ENCODE measurements at regions not wholly inside any gene's neighbourhood (a gene's known extent, or its start where the extent isn't known, plus 50 kb on each side); places are given as distances from the start of the nearest gene placed in this dataset.

DNA sequence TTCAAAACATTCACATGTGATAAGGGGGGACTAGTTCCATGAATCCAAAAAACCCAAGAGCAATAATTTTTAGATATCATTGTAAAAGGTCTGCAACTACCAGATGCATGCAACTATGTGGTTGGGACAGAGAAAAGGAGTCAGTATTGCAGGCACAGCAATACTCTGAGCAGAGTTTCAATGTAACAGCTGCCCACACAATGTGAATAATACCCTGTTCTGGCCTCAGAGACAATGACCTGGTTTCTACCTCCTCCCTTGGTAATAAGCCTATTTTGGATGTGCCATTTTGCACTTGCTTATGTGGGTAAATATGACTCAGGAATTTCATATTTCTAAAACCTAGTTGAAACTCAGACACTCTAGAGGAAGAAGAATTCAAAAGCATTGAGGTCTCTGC, 194.8 kb upstream of the RASGEF1B start:
- POLR2A ChIA-PET (ENCODE audit: partially characterized antibody), result no interaction called here
- no peak for TF ChIP-seq ASH2L (IDR thresholded peaks at IDR 0.05; ENCODE audit: low read length)
- TF ChIP-seq, protein P1, sequence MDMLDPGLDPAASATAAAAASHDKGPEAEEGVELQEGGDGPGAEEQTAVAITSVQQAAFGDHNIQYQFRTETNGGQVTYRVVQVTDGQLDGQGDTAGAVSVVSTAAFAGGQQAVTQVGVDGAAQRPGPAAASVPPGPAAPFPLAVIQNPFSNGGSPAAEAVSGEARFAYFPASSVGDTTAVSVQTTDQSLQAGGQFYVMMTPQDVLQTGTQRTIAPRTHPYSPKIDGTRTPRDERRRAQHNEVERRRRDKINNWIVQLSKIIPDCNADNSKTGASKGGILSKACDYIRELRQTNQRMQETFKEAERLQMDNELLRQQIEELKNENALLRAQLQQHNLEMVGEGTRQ (IDR thresholded peaks at IDR 0.05; ENCODE audit: low read length), result no peak
- TF ChIP-seq TAF7 (optimal IDR thresholded peaks at IDR 0.05; ENCODE audit: borderline replicate concordance, low read depth, low read length), result no peak
- no peak for TF ChIP-seq ZNF274 (IDR thresholded peaks at IDR 0.05; ENCODE audit: borderline replicate concordance, extremely low read depth, low read length)
- no peak for TF ChIP-seq CBX5 (IDR thresholded peaks at IDR 0.05; ENCODE audit: low read depth, low read length)
- no peak for TF ChIP-seq KDM4A (IDR thresholded peaks at IDR 0.05; ENCODE audit: low read depth, low read length, severe bottlenecking)
- no peak for TF ChIP-seq FOSL1 (IDR thresholded peaks at IDR 0.05; ENCODE audit: insufficient read depth, low read depth, low read length)
- TF ChIP-seq SIN3A (conservative IDR thresholded peaks at IDR 0.05 in 1 of 2, IDR thresholded peaks at IDR 0.05 in 1 of 2; ENCODE audit: low read depth in 1 of 2, low read length in 2 of 2), result no peak
- no peak for TF ChIP-seq CTBP2 (IDR thresholded peaks at IDR 0.05; ENCODE audit: borderline replicate concordance, insufficient read depth, insufficient read length, low read length)
- TF ChIP-seq HDAC2 (IDR thresholded peaks at IDR 0.05; ENCODE audit: borderline replicate concordance in 1 of 2, low read depth in 2 of 2, low read length in 2 of 2), result no peak
- TF ChIP-seq SP4 (IDR thresholded peaks at IDR 0.05; ENCODE audit: low read length), result no peak
- no peak for TF ChIP-seq MAFK (IDR thresholded peaks at IDR 0.05; ENCODE audit: low read depth, low read length)
- TF ChIP-seq POLR2AphosphoS5 (IDR thresholded peaks at IDR 0.05; ENCODE audit: low read depth, low read length), result no peak
- no peak for TF ChIP-seq HDAC6 (IDR thresholded peaks at IDR 0.05; ENCODE audit: low read depth, low read length)

More for the DNA sequence above, 194.8 kb upstream of the RASGEF1B start:
- H2BK12ac ChIP-seq (ENCODE audit: low read depth, low read length), result no peak overlapping the region
- H3K14ac ChIP-seq (ENCODE audit: insufficient read length), result no peak overlapping the region
- H2AK5ac ChIP-seq (ENCODE audit: low read depth, low read length), result no peak overlapping the region
- H3K23me2 ChIP-seq (ENCODE audit: low read depth, low read length), result no peaks in the 10 kb centered on the region
- no peak overlapping the region for H2BK20ac ChIP-seq (ENCODE audit: low read length)
- no peak overlapping the region for H2BK120ac ChIP-seq (replicated peaks; ENCODE audit: low read depth, low read length)
- no peak overlapping the region for H2BK15ac ChIP-seq (ENCODE audit: low read length)
- H3K4ac ChIP-seq (replicated peaks; ENCODE audit: insufficient read length, low read depth, low read length), result no peak overlapping the region
- H3K23ac ChIP-seq (ENCODE audit: insufficient read length), result no peak overlapping the region
- no peak overlapping the region for H4K8ac ChIP-seq (ENCODE audit: extremely low read depth, insufficient read depth, low read length)
- FAIRE-seq, result no peak
- no peak overlapping the region for H4K5ac ChIP-seq (ENCODE audit: insufficient read length, low read depth, low read length)
- DNase-seq (ENCODE audit: low read depth in 1 of 2, low spot score in 2 of 2), result no peak
- H3K27ac ChIP-seq (ENCODE audit: low read depth, low read length), result no peak overlapping the region
- H3K4me2 ChIP-seq (ENCODE audit: insufficient read depth in 1 of 2, low read depth in 2 of 2, low read length in 2 of 2), result no peak overlapping the region
- no peak overlapping the region for H2AFZ ChIP-seq (ENCODE audit: low read length)
- H3K36me3 ChIP-seq (ENCODE audit: control insufficient read depth in 2 of 4, insufficient read depth in 4 of 4, low read length in 3 of 4), result no peaks in the 10 kb centered on the region
- no peaks in the 10 kb centered on the region for H4K20me1 ChIP-seq (replicated peaks in 1 of 2; ENCODE audit: control insufficient read depth in 1 of 2, insufficient read depth in 2 of 2, low read length in 2 of 2)
- CTCF ChIA-PET (ENCODE audit: partially characterized antibody), result interaction anchor here (1.0 to 1.5 kb wide), 2 partner anchors 10 to 260 kb away, joined by 3 to 4 read pairs; no protein-coding TSS in a partner anchor
- no peak overlapping the region for H4K91ac ChIP-seq (replicated peaks; ENCODE audit: insufficient read length, low read length)
- no peaks in the 10 kb centered on the region for H3K27me3 ChIP-seq (replicated peaks in 1 of 4; ENCODE audit: control insufficient read depth in 3 of 4, extremely low read depth in 1 of 4, insufficient read depth in 3 of 4, low read length in 3 of 4)
- H2BK5ac ChIP-seq (ENCODE audit: low read depth, low read length), result no peak overlapping the region
- no peak overlapping the region for H3K9ac ChIP-seq (replicated peaks in 1 of 4; ENCODE audit: extremely low read depth in 1 of 4, low read depth in 3 of 4, low read length in 3 of 4)
- no peaks in the 10 kb centered on the region for H3K79me1 ChIP-seq (ENCODE audit: low read depth, low read length)
- no peak overlapping the region for H3K56ac ChIP-seq (replicated peaks; ENCODE audit: insufficient read length, low read depth, low read length)
- no peaks in the 10 kb centered on the region for H3K4me1 ChIP-seq (replicated peaks in 1 of 4; ENCODE audit: control insufficient read depth in 3 of 4, insufficient read depth in 4 of 4, low read length in 3 of 4)
- H3K18ac ChIP-seq (ENCODE audit: extremely low read depth, low read length), result no peak overlapping the region
- H3K4me3 ChIP-seq (ENCODE audit: extremely low read depth in 1 of 4, insufficient read depth in 2 of 4, low read depth in 3 of 4, low read length in 4 of 4), result no peak overlapping the region
- no peaks in the 10 kb centered on the region for H3K79me2 ChIP-seq (ENCODE audit: control insufficient read depth in 1 of 2, insufficient read depth in 2 of 2, low read length in 2 of 2)
- H3K9me3 ChIP-seq (ENCODE audit: insufficient read depth in 2 of 2, low read depth in 1 of 2, low read length in 1 of 2), result no peaks in the 10 kb centered on the region

Data from H1 (cell line).